Endothelial cell of umbilical vein (primary cell): ENCODE measurements at regions not wholly inside any gene's neighbourhood (a gene's known extent, or its start where the extent isn't known, plus 50 kb on each side); places are given as distances from the start of the nearest gene placed in this dataset.

Source experiments
- EZH2 ChIP-seq: IDR thresholded peaks from 2 replicates; pipeline ENCODE4 v1.6.1; 2012; ENCODE audit warnings: borderline replicate concordance, low read depth, mild to moderate bottlenecking, moderate library complexity, low read length, inconsistent platforms; ENCODE audit not compliant: severe bottlenecking
- FOS ChIP-seq: IDR thresholded peaks from 2 replicates; pipeline ENCODE4 v1.6.1; 2011; ENCODE audit warnings: mild to moderate bottlenecking, low read length, moderate library complexity, borderline replicate concordance; ENCODE audit not compliant: insufficient read depth
- JUN ChIP-seq: IDR thresholded peaks from 2 replicates; pipeline ENCODE4 v1.6.1; 2011; ENCODE audit warnings: borderline replicate concordance, low read depth; ENCODE audit not compliant: insufficient read length, insufficient read depth
- POLR2A ChIP-seq: IDR thresholded peaks from 2 replicates; pipeline ENCODE4 v1.6.1; 2012; ENCODE audit warnings: low read depth, mild to moderate bottlenecking, control low read depth, low read length
- POLR2AphosphoS5 ChIP-seq: IDR thresholded peaks from 2 replicates; pipeline ENCODE4 v1.6.1; 2012; ENCODE audit warnings: low read depth, mild to moderate bottlenecking, control low read depth, low read length, moderate library complexity; ENCODE audit not compliant: insufficient read depth
- TF ChIP-seq, protein P1 (sequence below), 2 donors: IDR thresholded peaks; 1 replicate in 1 of 2; 2 replicates in 1 of 2; pipeline ENCODE4 v1.5.1; 2011; ENCODE audit warnings: low read length in 2 of 2, mild to moderate bottlenecking in 2 of 2, moderate library complexity in 2 of 2, control low read depth in 1 of 2, inconsistent platforms in 1 of 2, low read depth in 1 of 2; ENCODE audit not compliant: insufficient read depth in 1 of 2; ENCODE audit errors: extremely low read depth in 1 of 2
- TF ChIP-seq, protein P2 (sequence below): IDR thresholded peaks from 2 replicates; pipeline ENCODE4 v1.6.1; 2011; ENCODE audit not compliant: insufficient read depth, insufficient read length

DNA sequence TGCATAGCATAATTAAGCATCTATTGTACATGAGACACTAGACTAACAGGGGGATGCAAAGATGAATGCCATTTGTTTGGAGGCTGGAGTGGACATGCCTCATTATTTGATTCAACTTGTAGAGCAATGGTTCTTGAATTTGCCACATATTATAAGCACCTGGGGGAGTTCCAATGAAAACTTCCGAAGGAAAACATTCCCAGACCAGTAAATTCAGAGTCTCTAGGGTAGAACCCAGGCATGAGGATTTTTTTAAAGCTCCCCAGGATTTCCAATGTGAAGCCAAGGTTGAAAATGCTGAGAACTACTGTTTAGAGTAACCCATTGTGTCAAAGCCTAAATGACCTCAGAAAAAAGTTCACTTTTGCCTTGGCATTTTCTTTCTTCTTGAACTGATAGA lies 93.9 kb upstream of the ITGA1 start:
- TF ChIP-seq, protein P1, sequence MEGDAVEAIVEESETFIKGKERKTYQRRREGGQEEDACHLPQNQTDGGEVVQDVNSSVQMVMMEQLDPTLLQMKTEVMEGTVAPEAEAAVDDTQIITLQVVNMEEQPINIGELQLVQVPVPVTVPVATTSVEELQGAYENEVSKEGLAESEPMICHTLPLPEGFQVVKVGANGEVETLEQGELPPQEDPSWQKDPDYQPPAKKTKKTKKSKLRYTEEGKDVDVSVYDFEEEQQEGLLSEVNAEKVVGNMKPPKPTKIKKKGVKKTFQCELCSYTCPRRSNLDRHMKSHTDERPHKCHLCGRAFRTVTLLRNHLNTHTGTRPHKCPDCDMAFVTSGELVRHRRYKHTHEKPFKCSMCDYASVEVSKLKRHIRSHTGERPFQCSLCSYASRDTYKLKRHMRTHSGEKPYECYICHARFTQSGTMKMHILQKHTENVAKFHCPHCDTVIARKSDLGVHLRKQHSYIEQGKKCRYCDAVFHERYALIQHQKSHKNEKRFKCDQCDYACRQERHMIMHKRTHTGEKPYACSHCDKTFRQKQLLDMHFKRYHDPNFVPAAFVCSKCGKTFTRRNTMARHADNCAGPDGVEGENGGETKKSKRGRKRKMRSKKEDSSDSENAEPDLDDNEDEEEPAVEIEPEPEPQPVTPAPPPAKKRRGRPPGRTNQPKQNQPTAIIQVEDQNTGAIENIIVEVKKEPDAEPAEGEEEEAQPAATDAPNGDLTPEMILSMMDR (IDR thresholded peaks at IDR 0.05; ENCODE audit: extremely low read depth in 1 of 2, insufficient read depth in 1 of 2, low read depth in 1 of 2, low read length in 2 of 2): no peak
- TF ChIP-seq JUN (no peak), POLR2AphosphoS5 (no peak), EZH2 (no peak), POLR2A (no peak), FOS (no peak)
- TF ChIP-seq, protein P2, sequence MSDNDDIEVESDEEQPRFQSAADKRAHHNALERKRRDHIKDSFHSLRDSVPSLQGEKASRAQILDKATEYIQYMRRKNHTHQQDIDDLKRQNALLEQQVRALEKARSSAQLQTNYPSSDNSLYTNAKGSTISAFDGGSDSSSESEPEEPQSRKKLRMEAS: no peak
